GM19467 (cell line): ENCODE measurements at regions not wholly inside any gene's neighbourhood (a gene's known extent, or its start where the extent isn't known, plus 50 kb on each side); places are given as distances from the start of the nearest gene placed in this dataset.

Source experiments
- ATAC-seq: cut with Tn5 transposase; IDR thresholded peaks from one replicate; pipeline ENCODE4 v1.9.1; 2021; ENCODE audit warnings: mild to moderate bottlenecking, moderate library complexity; ENCODE audit not compliant: unreplicated experiment

GRCh38 chr5:10077791-10078545 lies 171.7 kb downstream of the ATPSCKMT start:
- no peak for ATAC-seq

- no peak for ATAC-seq
Measured at GRCh38 chr5:10073441-10074104, 176.1 kb downstream of the ATPSCKMT start.

- ATAC-seq = no peak
Measured at GRCh38 chr5:10069637-10070313, 179.9 kb downstream of the ATPSCKMT start.

- ATAC-seq = no peak
Measured at GRCh38 chr5:10065428-10066000, 184.2 kb downstream of the ATPSCKMT start.

- no peak for ATAC-seq
Measured at GRCh38 chr5:10064546-10065195, 185.0 kb downstream of the ATPSCKMT start.

- no peak for ATAC-seq
Measured at GRCh38 chr5:10063997-10064396, 185.7 kb downstream of the ATPSCKMT start.

GRCh38 chr5:10059980-10060379 lies 189.7 kb downstream of the ATPSCKMT start:
- ATAC-seq = no peak

GRCh38 chr5:10059556-10059955 lies 190.1 kb downstream of the ATPSCKMT start:
- ATAC-seq = no peak

GRCh38 chr5:10057356-10057755 lies 192.3 kb downstream of the ATPSCKMT start:
- no peak for ATAC-seq

GRCh38 chr5:10056228-10056760 lies 193.4 kb downstream of the ATPSCKMT start:
- ATAC-seq = no peak

GRCh38 chr5:10049858-10050455 lies 199.7 kb downstream of the ATPSCKMT start:
- no peak for ATAC-seq

- ATAC-seq = no peak
Measured at GRCh38 chr5:10046676-10047075, 203.0 kb downstream of the ATPSCKMT start.

- ATAC-seq = no peak
Measured at GRCh38 chr5:10045376-10045775, 204.3 kb downstream of the ATPSCKMT start.

- no peak for ATAC-seq
Measured at GRCh38 chr5:10036136-10036815, 213.4 kb downstream of the ATPSCKMT start.

- no peak for ATAC-seq
Measured at GRCh38 chr5:10034001-10034400, 215.7 kb downstream of the ATPSCKMT start.

GRCh38 chr5:10031817-10032216 lies 217.9 kb downstream of the ATPSCKMT start:
- no peak for ATAC-seq

GRCh38 chr5:10030219-10030831 lies 219.4 kb downstream of the ATPSCKMT start:
- no peak for ATAC-seq

- no peak for ATAC-seq
Measured at GRCh38 chr5:10023494-10023893, 226.2 kb downstream of the ATPSCKMT start.

- ATAC-seq = no peak
Measured at GRCh38 chr5:10021248-10021647, 228.4 kb downstream of the ATPSCKMT start.
